ENCODE measurements at regions not wholly inside any gene's neighbourhood (a gene's known extent, or its start where the extent isn't known, plus 50 kb on each side); places are given as distances from the start of the nearest gene placed in this dataset.

DNA sequence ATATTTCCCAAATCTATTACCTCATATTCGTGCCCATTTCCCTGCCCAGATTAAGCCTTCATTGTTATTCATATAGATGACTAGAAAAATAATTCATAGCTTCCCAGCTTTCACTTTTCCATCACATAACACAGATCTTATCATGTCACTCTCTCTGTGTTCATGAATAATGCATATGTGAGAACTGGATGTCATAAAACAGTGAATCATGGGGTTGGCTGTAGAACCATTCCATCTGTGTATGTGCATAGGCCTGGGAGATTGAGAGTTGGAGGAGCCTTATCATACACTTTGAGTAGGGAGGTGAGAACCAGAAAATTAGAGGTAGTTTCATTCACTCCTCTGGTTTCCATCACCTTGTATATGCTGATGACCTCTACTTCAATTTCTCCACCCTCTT is 73.9 kb upstream of the RANBP6 start:
- TF ChIP-seq KLF10 (tag by site-specific recombination; IDR thresholded peaks at IDR 0.05): no peak
- TF ChIP-seq ZBTB21 (tag by site-specific recombination; IDR thresholded peaks at IDR 0.05): no peak
